T-helper 1 cell treated with Interleukin-12 subunit alpha and Interleukin-12 subunit beta and Interleukin-4 antibody, amounts not matched to agents 30 μg/mL and 1 μg/mL, for 36 hours (primary cell): ENCODE measurements at regions not wholly inside any gene's neighbourhood (a gene's known extent, or its start where the extent isn't known, plus 50 kb on each side); places are given as distances from the start of the nearest gene placed in this dataset.
"Not testable (repeated sequence)": the region's sequence is repeated elsewhere in the genome, so short reads cannot be mapped to it uniquely, and the experiment has no call there.

Experiments
- H3K27ac Mint-ChIP-seq: one replicate; pipeline ENCODE4 v1.8.0; 2021; ENCODE audit warnings: mild to moderate bottlenecking, mixed read lengths
- H3K27me3 Mint-ChIP-seq: one replicate; pipeline ENCODE4 v1.8.0; 2021; ENCODE audit warnings: low read depth, mixed read lengths
- H3K36me3 Mint-ChIP-seq: one replicate; pipeline ENCODE4 v1.8.0; 2021; ENCODE audit warnings: low read depth, mixed read lengths
- H3K4me1 Mint-ChIP-seq: one replicate; pipeline ENCODE4 v1.8.0; 2021; ENCODE audit warnings: low read depth, mixed read lengths
- H3K4me3 Mint-ChIP-seq: one replicate; pipeline ENCODE4 v1.8.0; 2021; ENCODE audit warnings: mild to moderate bottlenecking, moderate library complexity, mixed read lengths
- H3K9me3 Mint-ChIP-seq: one replicate; pipeline ENCODE4 v1.8.0; 2021; ENCODE audit warnings: mixed read lengths

- Mint-ChIP-seq H3K27ac (no peak overlapping the region), H3K27me3 (no peaks in the 10 kb centered on the region), H3K36me3 (no peaks in the 10 kb centered on the region), H3K9me3 (peaks cover 10% of the 10 kb centered on the region), H3K4me3 (no peak overlapping the region), H3K4me1 (no peaks in the 10 kb centered on the region)
Measured at GRCh38 chr11:37199082-37199481, 601.0 kb upstream of the RAG2 start.

- no peaks in the 10 kb centered on the region for H3K4me1 Mint-ChIP-seq
- H3K27ac Mint-ChIP-seq = no peak overlapping the region
- H3K9me3 Mint-ChIP-seq = peaks cover 4% of the 10 kb centered on the region
- no peaks in the 10 kb centered on the region for H3K36me3 Mint-ChIP-seq
- no peaks in the 10 kb centered on the region for H3K27me3 Mint-ChIP-seq
- H3K4me3 Mint-ChIP-seq = no peak overlapping the region
Measured at GRCh38 chr11:37184326-37184725, 586.3 kb upstream of the RAG2 start.

- Mint-ChIP-seq H3K27me3 (no peaks in the 10 kb centered on the region), H3K4me3 (no peak overlapping the region), H3K36me3 (no peaks in the 10 kb centered on the region), H3K27ac (no peak overlapping the region), H3K9me3 (peaks cover 4% of the 10 kb centered on the region), H3K4me1 (no peaks in the 10 kb centered on the region)
Measured at GRCh38 chr11:37182031-37182430, 584.0 kb upstream of the RAG2 start.

GRCh38 chr11:37177721-37178120 is 579.7 kb upstream of the RAG2 start:
- no peaks in the 10 kb centered on the region for H3K4me1 Mint-ChIP-seq
- peaks cover 4% of the 10 kb centered on the region for H3K9me3 Mint-ChIP-seq
- no peak overlapping the region for H3K27ac Mint-ChIP-seq
- H3K4me3 Mint-ChIP-seq = no peak overlapping the region
- H3K36me3 Mint-ChIP-seq = no peaks in the 10 kb centered on the region
- no peaks in the 10 kb centered on the region for H3K27me3 Mint-ChIP-seq

- H3K4me3 Mint-ChIP-seq = no peak overlapping the region
- H3K4me1 Mint-ChIP-seq = no peaks in the 10 kb centered on the region
- no peaks in the 10 kb centered on the region for H3K27me3 Mint-ChIP-seq
- no peaks in the 10 kb centered on the region for H3K36me3 Mint-ChIP-seq
- H3K9me3 Mint-ChIP-seq = peaks cover 9% of the 10 kb centered on the region
- no peak overlapping the region for H3K27ac Mint-ChIP-seq
Measured at GRCh38 chr11:37171451-37171850, 573.4 kb upstream of the RAG2 start.

- Mint-ChIP-seq H3K9me3 (peaks cover 11% of the 10 kb centered on the region), H3K27me3 (no peaks in the 10 kb centered on the region), H3K36me3 (no peaks in the 10 kb centered on the region), H3K4me1 (no peaks in the 10 kb centered on the region), H3K27ac (no peak overlapping the region), H3K4me3 (no peak overlapping the region)
Measured at GRCh38 chr11:37170311-37170710, 572.3 kb upstream of the RAG2 start.

GRCh38 chr11:37145434-37145833 is 547.4 kb upstream of the RAG2 start:
- peaks cover 14% of the 10 kb centered on the region for H3K9me3 Mint-ChIP-seq
- not testable (repeated sequence) for H3K27me3 Mint-ChIP-seq, H3K27ac Mint-ChIP-seq, H3K4me3 Mint-ChIP-seq, H3K36me3 Mint-ChIP-seq, H3K4me1 Mint-ChIP-seq

- H3K4me3 Mint-ChIP-seq = no peak overlapping the region
- H3K36me3 Mint-ChIP-seq = no peaks in the 10 kb centered on the region
- H3K9me3 Mint-ChIP-seq = peaks cover 7% of the 10 kb centered on the region
- no peaks in the 10 kb centered on the region for H3K27me3 Mint-ChIP-seq
- H3K27ac Mint-ChIP-seq = no peak overlapping the region
- no peaks in the 10 kb centered on the region for H3K4me1 Mint-ChIP-seq
Measured at GRCh38 chr11:37142591-37142990, 544.6 kb upstream of the RAG2 start.

- H3K4me1 Mint-ChIP-seq = no peaks in the 10 kb centered on the region
- peaks cover 6% of the 10 kb centered on the region for H3K9me3 Mint-ChIP-seq
- no peaks in the 10 kb centered on the region for H3K36me3 Mint-ChIP-seq
- no peak overlapping the region for H3K4me3 Mint-ChIP-seq
- no peak overlapping the region for H3K27ac Mint-ChIP-seq
- H3K27me3 Mint-ChIP-seq = no peaks in the 10 kb centered on the region
Measured at GRCh38 chr11:37141707-37142106, 543.7 kb upstream of the RAG2 start.

- H3K27ac Mint-ChIP-seq, H3K27me3 Mint-ChIP-seq, H3K4me1 Mint-ChIP-seq, H3K4me3 Mint-ChIP-seq, H3K36me3 Mint-ChIP-seq: not testable (repeated sequence)
- peaks cover 18% of the 10 kb centered on the region for H3K9me3 Mint-ChIP-seq
Measured at GRCh38 chr11:37135606-37136005, 537.6 kb upstream of the RAG2 start.

- H3K4me3 Mint-ChIP-seq = no peak overlapping the region
- no peaks in the 10 kb centered on the region for H3K36me3 Mint-ChIP-seq
- peaks cover 19% of the 10 kb centered on the region for H3K9me3 Mint-ChIP-seq
- no peaks in the 10 kb centered on the region for H3K27me3 Mint-ChIP-seq
- H3K27ac Mint-ChIP-seq = no peak overlapping the region
- no peaks in the 10 kb centered on the region for H3K4me1 Mint-ChIP-seq
Measured at GRCh38 chr11:37134637-37135036, 536.6 kb upstream of the RAG2 start.

GRCh38 chr11:37124384-37124783 is 526.3 kb upstream of the RAG2 start:
- Mint-ChIP-seq H3K9me3 (peaks cover 2% of the 10 kb centered on the region), H3K27me3 (no peaks in the 10 kb centered on the region), H3K4me1 (no peaks in the 10 kb centered on the region), H3K36me3 (no peaks in the 10 kb centered on the region), H3K27ac (no peak overlapping the region), H3K4me3 (no peak overlapping the region)

GRCh38 chr11:37115963-37116362 is 517.9 kb upstream of the RAG2 start:
- Mint-ChIP-seq H3K27me3 (no peaks in the 10 kb centered on the region), H3K27ac (no peak overlapping the region), H3K9me3 (no peaks in the 10 kb centered on the region), H3K4me3 (no peak overlapping the region), H3K36me3 (no peaks in the 10 kb centered on the region), H3K4me1 (no peaks in the 10 kb centered on the region)

- H3K4me3 Mint-ChIP-seq = no peak overlapping the region
- H3K4me1 Mint-ChIP-seq = no peaks in the 10 kb centered on the region
- no peaks in the 10 kb centered on the region for H3K27me3 Mint-ChIP-seq
- H3K9me3 Mint-ChIP-seq = no peaks in the 10 kb centered on the region
- no peaks in the 10 kb centered on the region for H3K36me3 Mint-ChIP-seq
- no peak overlapping the region for H3K27ac Mint-ChIP-seq
Measured at GRCh38 chr11:37110385-37110784, 512.3 kb upstream of the RAG2 start.

GRCh38 chr11:37109286-37109585 is 511.2 kb upstream of the RAG2 start:
- H3K4me3 Mint-ChIP-seq = no peak overlapping the region
- no peaks in the 10 kb centered on the region for H3K9me3 Mint-ChIP-seq
- H3K27me3 Mint-ChIP-seq = no peaks in the 10 kb centered on the region

GRCh38 chr11:37108436-37109285 is 510.6 kb upstream of the RAG2 start:
- Mint-ChIP-seq H3K4me1 (no peaks in the 10 kb centered on the region), H3K27me3 (no peaks in the 10 kb centered on the region), H3K9me3 (no peaks in the 10 kb centered on the region), H3K4me3 (no peak overlapping the region), H3K36me3 (no peaks in the 10 kb centered on the region), H3K27ac (no peak overlapping the region)

More at GRCh38 chr11:37109286-37109585, 511.2 kb upstream of the RAG2 start:
- Mint-ChIP-seq H3K27ac (no peak overlapping the region), H3K36me3 (no peaks in the 10 kb centered on the region), H3K4me1 (no peaks in the 10 kb centered on the region)
